Liver (tissue), 8 donors: ENCODE measurements at regions not wholly inside any gene's neighbourhood (a gene's known extent, or its start where the extent isn't known, plus 50 kb on each side); places are given as distances from the start of the nearest gene placed in this dataset.

Experiments used
- DNase-seq: peaks from one replicate; pipeline ENCODE4 v3.0.0-alpha.2; 2017; ENCODE audit warnings: low spot score
- H3K27ac ChIP-seq, 2 donors: one replicate each; pipeline ENCODE4 v1.7.0; 2013; ENCODE audit warnings: inconsistent platforms in 2 of 2, low read length in 2 of 2, control low read depth in 1 of 2, low read depth in 1 of 2, mild to moderate bottlenecking in 1 of 2
- H3K27me3 ChIP-seq, 4 donors: one replicate each; pipeline versions ENCODE4 v1.6.1 to v1.7.0; 2013; ENCODE audit warnings: low read length in 3 of 4, inconsistent platforms in 1 of 4, mild to moderate bottlenecking in 1 of 4, moderate library complexity in 1 of 4; ENCODE audit not compliant: control insufficient read depth in 4 of 4, insufficient read depth in 4 of 4
- H3K36me3 ChIP-seq, 4 donors: one replicate each; pipeline versions ENCODE4 v1.6.1 to v1.7.0; 2013; ENCODE audit warnings: low read length in 3 of 4, mild to moderate bottlenecking in 3 of 4, low read depth in 1 of 4, moderate library complexity in 1 of 4; ENCODE audit not compliant: control insufficient read depth in 4 of 4, insufficient read depth in 3 of 4
- H3K4me1 ChIP-seq, 4 donors: one replicate each; pipeline versions ENCODE4 v1.6.1 to v1.7.0; 2013; ENCODE audit warnings: low read length in 3 of 4, mild to moderate bottlenecking in 3 of 4, moderate library complexity in 1 of 4; ENCODE audit not compliant: control insufficient read depth in 4 of 4, insufficient read depth in 4 of 4
- H3K4me3 ChIP-seq, 3 donors: one replicate each; pipeline versions ENCODE4 v1.6.1 to v1.7.0; 2013; ENCODE audit warnings: low read length in 3 of 3, control low read depth in 1 of 3, low read depth in 1 of 3, mild to moderate bottlenecking in 1 of 3
- H3K9ac ChIP-seq, 2 donors: one replicate each; pipeline ENCODE4 v1.7.0; 2013; ENCODE audit warnings: low read length in 2 of 2, mild to moderate bottlenecking in 2 of 2, moderate library complexity in 2 of 2, control low read depth in 1 of 2, low read depth in 1 of 2
- H3K9me3 ChIP-seq, 4 donors: one replicate each; pipeline versions ENCODE4 v1.6.1 to v1.7.0; 2013; ENCODE audit warnings: low read length in 3 of 4; ENCODE audit not compliant: control insufficient read depth in 4 of 4
- ATF3 ChIP-seq: IDR thresholded peaks from 2 replicates; pipeline ENCODE4 v1.6.1; 2016; ENCODE audit warnings: antibody characterized with exemption
- CTCF ChIP-seq: fragments of 150-350 bp; IDR thresholded peaks from 2 replicates; pipeline ENCODE4 v1.5.1; 2017; ENCODE audit warnings: improper control_type of control experiment, low read depth, low read length; ENCODE audit not compliant: missing input control
- FOXA1 ChIP-seq: IDR thresholded peaks from 2 replicates; pipeline ENCODE4 v1.6.1; 2016; ENCODE audit warnings: antibody characterized with exemption
- GABPA ChIP-seq, 2 donors: IDR thresholded peaks in 1 of 2; conservative IDR thresholded peaks in 1 of 2; 2 replicates each; pipeline ENCODE4 v1.6.1; 2016; ENCODE audit warnings: antibody characterized with exemption in 2 of 2, mild to moderate bottlenecking in 1 of 2, moderate library complexity in 1 of 2
- HNF4A ChIP-seq, 2 donors: conservative IDR thresholded peaks; 2 replicates each; pipeline ENCODE4 v1.6.1; 2016; ENCODE audit warnings: antibody characterized with exemption in 2 of 2, mild to moderate bottlenecking in 2 of 2
- HNF4G ChIP-seq: IDR thresholded peaks from 2 replicates; pipeline ENCODE4 v1.6.1; 2016; ENCODE audit warnings: antibody characterized with exemption
- JUND ChIP-seq, 2 donors: IDR thresholded peaks; 2 replicates each; pipeline ENCODE4 v1.6.1; 2016; ENCODE audit warnings: antibody characterized with exemption in 2 of 2
- MAX ChIP-seq: IDR thresholded peaks from 2 replicates; pipeline ENCODE4 v1.6.1; 2016; ENCODE audit warnings: antibody characterized with exemption
- NR2F2 ChIP-seq: IDR thresholded peaks from 2 replicates; pipeline ENCODE4 v1.6.1; 2016; ENCODE audit warnings: antibody characterized with exemption
- RAD21 ChIP-seq, 2 donors: IDR thresholded peaks; 2 replicates each; pipeline ENCODE4 v1.6.1; 2016; ENCODE audit warnings: antibody characterized with exemption in 2 of 2, mild to moderate bottlenecking in 2 of 2
- REST ChIP-seq: IDR thresholded peaks from 2 replicates; pipeline ENCODE4 v1.6.1; 2016; ENCODE audit warnings: antibody characterized with exemption, mild to moderate bottlenecking
- RXRA ChIP-seq, 2 donors: IDR thresholded peaks; 2 replicates each; pipeline ENCODE4 v1.6.1; 2017 to 2018; ENCODE audit warnings: antibody characterized with exemption in 2 of 2, mild to moderate bottlenecking in 1 of 2
- SP1 ChIP-seq: IDR thresholded peaks from 2 replicates; pipeline ENCODE4 v1.6.1; 2018; ENCODE audit warnings: antibody characterized with exemption, mild to moderate bottlenecking
- TAF1 ChIP-seq: conservative IDR thresholded peaks from 2 replicates; pipeline ENCODE4 v1.6.1; 2016; ENCODE audit warnings: antibody characterized with exemption, mild to moderate bottlenecking
- YY1 ChIP-seq: IDR thresholded peaks from 2 replicates; pipeline ENCODE4 v1.6.1; 2016; ENCODE audit warnings: antibody characterized with exemption, mild to moderate bottlenecking
- ZBTB33 ChIP-seq: IDR thresholded peaks from 2 replicates; pipeline ENCODE4 v1.6.1; 2016; ENCODE audit warnings: antibody characterized with exemption
- WGBS: extraction: QIAGEN DNeasy Blood & Tissue Kit; methylation state at CpG from one replicate; pipeline ENCODE4 v1.1.7; 2013; 5-methylcytosine and 5-hydroxymethylcytosine counted together
- donor health status: healthy.
- donor health status: healthy.
- donor health status: healthy.
- donor health status: healthy.
- donor health status: healthy.

- TF ChIP-seq FOXA1 (no peak), MAX (no peak), CTCF (no peak), RXRA (IDR thresholded peaks at IDR 0.05) (no peak), JUND (IDR thresholded peaks at IDR 0.05) (no peak)
Measured at GRCh38 chr19:28585796-28586195, 627.2 kb downstream of the UQCRFS1 start (continued).

GRCh38 chr19:28583713-28584112 lies 629.2 kb downstream of the UQCRFS1 start:
- H3K27ac ChIP-seq: no peak overlapping the region
- H3K4me1 ChIP-seq: peaks cover 0 to 6% (median under 1%) of the 10 kb centered on the region in 4 donors
- H3K9me3 ChIP-seq: no peaks in the 10 kb centered on the region
- 93% methylated on average over 8 of the region's 8 CpGs for WGBS
- H3K4me3 ChIP-seq: no peak overlapping the region
- DNase-seq: no peak
- no peaks in the 10 kb centered on the region for H3K36me3 ChIP-seq
- H3K9ac ChIP-seq: no peak overlapping the region
- no peaks in the 10 kb centered on the region for H3K27me3 ChIP-seq
- TF ChIP-seq REST: no peak
- no peak for TF ChIP-seq TAF1
- TF ChIP-seq MAX: no peak
- TF ChIP-seq YY1: no peak
- TF ChIP-seq HNF4A (conservative IDR thresholded peaks at IDR 0.05): no peak
- no peak for TF ChIP-seq JUND (IDR thresholded peaks at IDR 0.05)
- no peak for TF ChIP-seq ZBTB33

- Histone ChIP-seq H3K4me1 (peaks cover 0 to 6% (median under 1%) of the 10 kb centered on the region in 4 donors), H3K9ac (no peak overlapping the region), H3K9me3 (no peaks in the 10 kb centered on the region), H3K27me3 (no peaks in the 10 kb centered on the region), H3K36me3 (no peaks in the 10 kb centered on the region), H3K4me3 (no peak overlapping the region), H3K27ac (no peak overlapping the region)
- 89% methylated on average over 3 of the region's 3 CpGs for WGBS
- DNase-seq: no peak
- no peak for TF ChIP-seq HNF4G
- no peak for TF ChIP-seq HNF4A (conservative IDR thresholded peaks at IDR 0.05)
- TF ChIP-seq TAF1: no peak
- TF ChIP-seq SP1: no peak
- TF ChIP-seq GABPA (IDR thresholded peaks at IDR 0.05 in 1 of 2, conservative IDR thresholded peaks at IDR 0.05 in 1 of 2): no peak
- TF ChIP-seq NR2F2: no peak
- no peak for TF ChIP-seq REST
- no peak for TF ChIP-seq RAD21 (IDR thresholded peaks at IDR 0.05)
- TF ChIP-seq ATF3: no peak
- TF ChIP-seq ZBTB33: no peak
- no peak for TF ChIP-seq FOXA1
- no peak for TF ChIP-seq RXRA (IDR thresholded peaks at IDR 0.05)
Measured at GRCh38 chr19:28583242-28583641, 629.7 kb downstream of the UQCRFS1 start.
